H9 (cell line): ENCODE measurements at regions not wholly inside any gene's neighbourhood (a gene's known extent, or its start where the extent isn't known, plus 50 kb on each side); places are given as distances from the start of the nearest gene placed in this dataset.

Experiments
- DNase-seq: peaks from one replicate; pipeline ENCODE4 v3.0.0-alpha.2; 2017
- H2AFZ ChIP-seq: one replicate; pipeline ENCODE4 v1.6.1; 2013; ENCODE audit warnings: mild to moderate bottlenecking, low read length, control low read depth, moderate library complexity
- H2AK5ac ChIP-seq: 2 replicates; pipeline ENCODE4 v1.6.1; 2013; ENCODE audit warnings: low read length, control low read depth, mixed read lengths; ENCODE audit not compliant: insufficient read length
- H2BK120ac ChIP-seq: one replicate; pipeline ENCODE4 v1.6.1; 2013; ENCODE audit warnings: low read depth, mild to moderate bottlenecking, low read length, control low read depth, inconsistent platforms; ENCODE audit not compliant: poor library complexity, severe bottlenecking
- H2BK12ac ChIP-seq: 2 replicates; pipeline ENCODE4 v1.6.1; 2013; ENCODE audit warnings: low read length, control low read depth, mixed read lengths, low read depth; ENCODE audit not compliant: insufficient read length
- H2BK15ac ChIP-seq: 2 replicates; pipeline ENCODE4 v1.6.1; 2013; ENCODE audit warnings: low read depth, low read length, control low read depth
- H2BK20ac ChIP-seq: one replicate; pipeline ENCODE4 v1.6.1; 2013; ENCODE audit warnings: low read depth, mild to moderate bottlenecking, low read length, control low read depth, inconsistent platforms; ENCODE audit not compliant: poor library complexity, severe bottlenecking
- H2BK5ac ChIP-seq: 2 replicates; pipeline ENCODE4 v1.6.1; 2013; ENCODE audit warnings: low read length, control low read depth, mixed read lengths; ENCODE audit not compliant: insufficient read length
- H3K14ac ChIP-seq: 2 replicates; pipeline ENCODE4 v1.6.1; 2013; ENCODE audit warnings: low read length, control low read depth; ENCODE audit not compliant: insufficient read depth
- H3K18ac ChIP-seq: 2 replicates; pipeline ENCODE4 v1.6.1; 2013; ENCODE audit warnings: low read depth, mild to moderate bottlenecking, mixed read lengths, low read length, control low read depth; ENCODE audit not compliant: insufficient read length
- H3K23ac ChIP-seq: 2 replicates; pipeline ENCODE4 v1.6.1; 2013; ENCODE audit warnings: low read length, control low read depth, mixed read lengths, low read depth; ENCODE audit not compliant: insufficient read length
- H3K23me2 ChIP-seq: 2 replicates; pipeline ENCODE4 v1.6.1; 2013; ENCODE audit warnings: low read depth, mild to moderate bottlenecking, mixed read lengths, low read length, control low read depth; ENCODE audit not compliant: insufficient read length, poor library complexity, severe bottlenecking
- H3K27ac ChIP-seq: 2 replicates; pipeline ENCODE4 v1.5.1; 2013; ENCODE audit warnings: low read length, control low read depth, mixed read lengths, low read depth; ENCODE audit not compliant: insufficient read length
- H3K27me3 ChIP-seq: 2 replicates; pipeline ENCODE4 v1.6.1; 2013; ENCODE audit warnings: low read length, control low read depth, inconsistent platforms; ENCODE audit not compliant: insufficient read depth
- H3K4ac ChIP-seq: 2 replicates; pipeline ENCODE4 v1.6.1; 2013; ENCODE audit warnings: low read depth, mild to moderate bottlenecking, control low read depth, inconsistent platforms, low read length, moderate library complexity
- H3K4me1 ChIP-seq: 2 replicates; pipeline ENCODE4 v1.6.1; 2013; ENCODE audit warnings: low read length, control low read depth, inconsistent platforms; ENCODE audit not compliant: insufficient read depth
- H3K4me2 ChIP-seq: 2 replicates; pipeline ENCODE4 v1.6.1; 2013; ENCODE audit warnings: low read length, control low read depth, mixed read lengths; ENCODE audit not compliant: insufficient read length, insufficient read depth
- H3K56ac ChIP-seq: 2 replicates; pipeline ENCODE4 v1.6.1; 2013; ENCODE audit warnings: low read depth, mild to moderate bottlenecking, mixed read lengths, low read length, control low read depth; ENCODE audit not compliant: insufficient read length
- H3K79me1 ChIP-seq: 2 replicates; pipeline ENCODE4 v1.6.1; 2013; ENCODE audit warnings: low read depth, mild to moderate bottlenecking, moderate library complexity, low read length, control low read depth, inconsistent platforms; ENCODE audit not compliant: insufficient read depth, poor library complexity, severe bottlenecking
- H3K79me2 ChIP-seq: 2 replicates; pipeline ENCODE4 v1.6.1; 2013; ENCODE audit warnings: low read length, control low read depth, inconsistent platforms; ENCODE audit not compliant: insufficient read depth
- H3K9ac ChIP-seq: 2 replicates; pipeline ENCODE4 v1.6.1; 2013; ENCODE audit warnings: low read length, control low read depth, mixed read lengths; ENCODE audit not compliant: insufficient read length; ENCODE audit errors: extremely low read depth
- H3K9me3 ChIP-seq: one replicate; pipeline ENCODE4 v1.6.1; 2013; ENCODE audit warnings: low read depth, low read length, inconsistent platforms; ENCODE audit not compliant: control insufficient read depth
- H3T11ph ChIP-seq: one replicate; pipeline ENCODE4 v1.6.1; 2013; ENCODE audit warnings: mild to moderate bottlenecking, low read length, control low read depth, inconsistent platforms
- H4K20me1 ChIP-seq: one replicate; pipeline ENCODE4 v1.6.1; 2013; ENCODE audit not compliant: control insufficient read depth, insufficient read length, insufficient read depth
- H4K5ac ChIP-seq: 2 replicates; pipeline ENCODE4 v1.6.1; 2013; ENCODE audit warnings: low read depth, mild to moderate bottlenecking, mixed read lengths, low read length, control low read depth; ENCODE audit not compliant: insufficient read length
- H4K8ac ChIP-seq: replicated peaks from 2 replicates; pipeline ENCODE4 v1.6.1; 2013; ENCODE audit warnings: low read length, control low read depth, mixed read lengths, low read depth; ENCODE audit not compliant: insufficient read length
- H4K91ac ChIP-seq: 2 replicates; pipeline ENCODE4 v1.6.1; 2013; ENCODE audit warnings: low read depth, mild to moderate bottlenecking, moderate library complexity, mixed read lengths, low read length, control low read depth; ENCODE audit not compliant: insufficient read length
- H3K27ac Mint-ChIP-seq, 3 experiments: 2 replicates in 2 of 3; 3 replicates in 1 of 3; pipeline ENCODE4 v1.8.0; 2020 to 2021; ENCODE audit warnings: mixed read lengths in 3 of 3, mild to moderate bottlenecking in 1 of 3, moderate library complexity in 1 of 3
- H3K27me3 Mint-ChIP-seq: 2 replicates; pipeline ENCODE4 v1.8.0; 2021; ENCODE audit warnings: low read depth, mild to moderate bottlenecking, moderate library complexity, mixed read lengths
- H3K36me3 Mint-ChIP-seq, 3 experiments: 2 replicates in 2 of 3; 3 replicates in 1 of 3; pipeline ENCODE4 v1.8.0; 2020 to 2021; ENCODE audit warnings: low read depth in 3 of 3, mixed read lengths in 3 of 3; ENCODE audit not compliant: insufficient read depth in 1 of 3
- H3K4me1 Mint-ChIP-seq, 2 experiments: 2 replicates each; pipeline ENCODE4 v1.8.0; 2020; ENCODE audit warnings: mixed read lengths in 2 of 2
- H3K4me3 Mint-ChIP-seq, 2 experiments: 2 replicates in 1 of 2; 3 replicates in 1 of 2; pipeline ENCODE4 v1.8.0; 2020 to 2021; ENCODE audit warnings: mild to moderate bottlenecking in 2 of 2, mixed read lengths in 2 of 2, moderate library complexity in 1 of 2
- H3K9me3 Mint-ChIP-seq, 2 experiments: 2 replicates in 1 of 2; 3 replicates in 1 of 2; pipeline ENCODE4 v1.8.0; 2020; ENCODE audit warnings: mild to moderate bottlenecking in 2 of 2, mixed read lengths in 2 of 2, moderate library complexity in 1 of 2
- CTCF ChIP-seq: fragments of 200-600 bp; sonication (generic); conservative IDR thresholded peaks from 3 replicates; pipeline ENCODE4 v1.8.0; 2021; ENCODE audit warnings: antibody characterized with exemption, mild to moderate bottlenecking
- WGBS: extraction: QIAGEN DNeasy Blood & Tissue Kit; methylation state at CpG from one replicate; pipeline ENCODE4 v1.1.7; 2013; ENCODE audit warnings: missing lambda C conversion rate, low lambda C conversion rate, mixed read lengths; ENCODE audit not compliant: insufficient read length; ENCODE audit errors: extremely low coverage; 5-methylcytosine and 5-hydroxymethylcytosine counted together

GRCh38 chr10:78916227-78916626, 152.5 kb upstream of the ZMIZ1 start:
- Histone ChIP-seq H3K56ac (no peak overlapping the region), H2BK20ac (no peak overlapping the region), H4K20me1 (no peaks in the 10 kb centered on the region), H3K18ac (no peak overlapping the region), H3K4me2 (no peak overlapping the region), H3K27ac (no peak overlapping the region), H2BK15ac (no peak overlapping the region), H3K4ac (no peak overlapping the region), H2AFZ (no peak overlapping the region), H2BK12ac (no peak overlapping the region), H2AK5ac (no peak overlapping the region), H3K9ac (no peak overlapping the region), H3K79me1 (no peaks in the 10 kb centered on the region), H3T11ph (no peak overlapping the region), H3K9me3 (no peaks in the 10 kb centered on the region), H2BK5ac (no peak overlapping the region), H2BK120ac (no peak overlapping the region), H3K27me3 (no peaks in the 10 kb centered on the region; the same call in 1 of the 2 replicates), H4K5ac (no peak overlapping the region), H3K79me2 (no peaks in the 10 kb centered on the region), H3K23ac (no peak overlapping the region), H3K23me2 (no peaks in the 10 kb centered on the region), H3K4me1 (peaks cover 10% of the 10 kb centered on the region; the same call in 1 of the 2 replicates), H4K91ac (no peak overlapping the region), H3K14ac (no peak overlapping the region), H4K8ac (no peak overlapping the region)
- Mint-ChIP-seq H3K27me3 (peaks cover 38% of the 10 kb centered on the region), H3K27ac (no peak overlapping the region), H3K4me3 (no peak overlapping the region; a peak in 1 of 5 replicates), H3K36me3 (no peaks in the 10 kb centered on the region; a peak in 1 of 7 replicates), H3K9me3 (no peaks in the 10 kb centered on the region; a peak in 2 of 5 replicates), H3K4me1 (peaks cover 73% of the 10 kb centered on the region in 2 experiments)
- TF ChIP-seq CTCF, result no peak
- no peak for DNase-seq
- no CpG with 5 or more reads among the region's 7 CpGs for WGBS
